Daoy (cell line): ENCODE measurements at regions not wholly inside any gene's neighbourhood (a gene's known extent, or its start where the extent isn't known, plus 50 kb on each side); places are given as distances from the start of the nearest gene placed in this dataset.
A peak's percentile ranks its signal among the peaks of the same experiment; 100 is the strongest.

Experiments used
- DNase-seq: peaks from one replicate; pipeline ENCODE4 v3.0.0-alpha.2; 2015; ENCODE audit warnings: low read depth

DNA sequence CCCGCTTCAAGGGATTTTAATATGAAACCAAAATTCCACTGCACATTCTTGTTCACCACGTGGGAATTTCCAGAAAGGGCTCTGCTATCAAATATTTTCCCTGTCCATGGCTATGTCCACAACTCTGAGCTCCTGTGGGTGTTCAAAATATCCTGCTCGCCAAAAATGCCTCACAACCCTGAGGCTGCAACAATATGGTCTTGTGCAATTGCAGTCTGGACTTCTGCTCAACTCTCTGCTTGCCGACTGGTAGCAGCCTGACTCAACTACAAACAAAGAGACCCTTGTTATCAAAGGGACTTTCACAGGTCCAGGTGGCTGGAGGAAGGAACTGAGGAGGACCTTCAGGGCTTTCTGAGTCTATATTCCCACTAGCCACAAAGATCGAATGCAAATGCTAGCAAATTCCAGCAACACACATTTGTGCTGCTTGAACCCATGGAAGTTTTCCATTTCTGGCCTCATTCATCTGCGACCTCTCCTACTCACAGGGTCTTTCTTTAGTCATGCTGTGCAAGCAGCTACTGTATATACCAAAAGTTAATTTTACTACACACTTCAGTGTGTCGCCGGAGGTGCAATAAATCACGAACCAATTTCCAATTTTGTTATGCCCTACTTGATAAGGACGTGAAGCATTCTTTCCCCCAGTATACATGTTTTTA lies 169.2 kb upstream of the SLC30A5 start:
- DNase-seq, result peak; percentile 53

DNA sequence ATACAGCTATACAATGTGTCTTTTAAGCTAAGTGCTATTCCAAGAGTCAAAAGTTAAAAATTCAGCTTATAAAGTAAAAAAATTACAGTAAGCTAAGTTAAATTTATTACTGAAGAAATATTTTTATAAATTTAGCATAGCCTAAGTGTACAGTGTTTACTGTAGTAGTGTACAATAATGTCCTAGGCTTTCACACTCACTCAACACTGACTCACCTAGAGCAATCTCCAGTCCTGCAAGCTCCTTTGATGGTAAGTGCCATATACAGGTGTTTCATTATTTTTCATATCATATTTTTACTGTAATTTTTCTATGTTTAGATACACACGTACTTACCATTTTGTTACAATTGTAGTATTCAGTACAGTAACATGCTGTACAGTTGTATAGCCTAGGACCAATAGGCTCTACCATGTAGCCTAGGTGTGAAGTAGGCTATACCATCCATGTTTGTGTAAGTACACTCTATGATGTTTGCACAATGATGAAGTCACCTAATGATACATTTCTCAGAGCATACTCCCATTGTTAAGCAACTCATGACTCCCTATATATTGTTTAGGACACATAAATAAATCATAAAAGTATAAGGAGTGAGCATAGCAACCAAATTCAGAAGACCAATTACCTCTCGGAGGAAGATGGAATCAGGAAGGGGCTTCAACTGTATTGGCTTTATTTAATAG lies 165.1 kb upstream of the SLC30A5 start:
- DNase-seq, result no peak

DNA sequence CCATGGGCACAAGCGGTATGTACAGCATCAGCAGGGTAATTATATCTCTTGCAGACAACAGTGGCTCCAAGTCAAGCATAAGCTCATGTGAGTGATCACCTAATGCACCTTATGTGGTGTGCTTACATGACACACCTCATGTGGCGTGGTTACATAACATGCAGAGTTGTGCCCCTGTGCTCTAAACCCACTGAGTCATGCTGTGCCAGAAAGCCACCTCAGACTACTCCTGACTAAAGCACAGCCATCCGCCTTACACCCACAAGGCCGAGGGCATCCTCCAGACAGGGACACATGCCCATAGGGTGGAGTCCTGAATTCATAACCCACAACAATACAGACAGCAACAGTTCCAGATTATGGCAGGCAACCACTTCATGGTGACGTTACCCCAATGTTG lies 163.7 kb upstream of the SLC30A5 start:
- no peak for DNase-seq

DNA sequence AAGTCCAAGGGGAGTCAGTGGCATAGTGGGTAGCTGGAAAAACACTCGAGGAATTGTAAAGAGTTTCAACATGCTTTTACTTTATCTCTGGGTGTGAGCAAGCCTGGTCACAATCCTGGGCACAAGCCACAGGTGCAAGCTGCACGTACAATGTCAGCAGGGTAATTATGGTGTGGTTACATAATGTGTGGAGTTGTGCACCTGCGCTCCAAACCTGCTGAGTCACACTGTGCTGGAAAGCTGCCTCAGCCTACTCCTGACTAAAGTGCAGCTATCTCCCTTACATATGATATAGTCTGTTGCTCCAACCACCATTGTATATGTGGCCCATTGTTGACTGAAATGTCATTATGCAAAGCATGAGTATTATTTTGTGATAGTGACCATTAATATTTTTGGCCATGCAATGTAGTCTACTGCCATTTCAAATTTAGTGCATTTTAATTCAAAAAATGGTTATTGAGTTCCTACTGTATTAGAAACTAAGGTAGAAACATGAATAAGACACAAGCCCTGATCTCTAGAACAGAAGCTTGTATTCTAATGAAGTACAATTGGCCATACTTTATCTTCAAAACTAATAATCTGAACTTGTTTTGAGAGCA lies 160.9 kb upstream of the SLC30A5 start:
- DNase-seq, result no peak

DNA sequence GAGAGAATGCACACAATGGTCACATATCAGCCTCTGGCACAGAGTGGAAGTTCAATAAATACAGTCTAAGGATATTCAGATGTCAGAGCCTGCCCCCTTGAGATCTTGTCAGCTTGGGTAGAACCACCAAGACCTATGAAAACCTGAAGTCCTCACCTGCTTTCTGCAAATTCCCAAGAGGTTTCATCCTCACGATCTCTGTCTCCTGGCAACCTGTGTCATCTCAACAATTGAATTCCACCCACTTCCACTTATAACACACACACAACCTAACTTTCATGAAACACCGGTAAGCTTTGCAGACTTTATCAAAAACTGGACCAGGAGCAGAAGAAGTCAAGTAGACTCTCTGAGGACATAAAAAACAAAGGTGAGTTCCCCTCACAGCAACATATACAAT lies 151.6 kb upstream of the SLC30A5 start:
- DNase-seq, result no peak

DNA sequence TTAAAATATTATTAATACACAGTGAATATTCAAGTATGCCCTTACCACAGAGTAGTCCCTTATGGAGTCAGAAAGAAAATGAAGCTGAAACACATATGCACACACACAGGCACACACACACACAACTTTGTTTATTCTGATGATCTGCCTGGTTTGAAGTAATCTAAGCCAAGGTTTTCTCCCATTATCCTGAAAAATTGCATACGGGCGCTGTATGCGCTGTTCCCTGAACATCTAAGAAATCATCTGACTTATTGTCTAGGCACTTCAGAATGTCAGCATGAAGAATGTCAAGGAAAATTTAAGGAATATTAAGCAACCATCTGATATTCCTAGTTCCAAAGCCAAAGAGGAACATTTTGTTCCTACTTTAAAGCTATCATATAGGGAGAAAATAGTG lies 147.1 kb upstream of the SLC30A5 start:
- no peak for DNase-seq

DNA sequence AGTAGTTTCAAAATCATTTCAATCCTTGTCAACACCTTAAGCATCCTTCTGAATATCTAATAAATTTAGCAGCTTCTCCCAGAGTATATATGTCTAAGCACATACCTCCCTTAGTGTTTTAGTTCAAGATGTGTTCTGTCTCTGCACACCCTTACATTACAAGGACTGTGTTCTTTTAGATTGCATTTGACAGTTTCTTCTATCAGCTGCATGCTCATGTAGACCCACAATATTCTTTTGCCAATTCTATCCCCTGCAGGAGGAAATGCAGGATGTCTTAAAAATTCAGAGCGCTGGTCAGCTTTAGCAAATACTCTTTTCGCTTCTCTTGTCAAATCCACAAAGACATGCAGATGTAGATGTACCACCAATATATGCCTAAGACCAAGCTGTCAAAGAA lies 145.8 kb upstream of the SLC30A5 start:
- no peak for DNase-seq

DNA sequence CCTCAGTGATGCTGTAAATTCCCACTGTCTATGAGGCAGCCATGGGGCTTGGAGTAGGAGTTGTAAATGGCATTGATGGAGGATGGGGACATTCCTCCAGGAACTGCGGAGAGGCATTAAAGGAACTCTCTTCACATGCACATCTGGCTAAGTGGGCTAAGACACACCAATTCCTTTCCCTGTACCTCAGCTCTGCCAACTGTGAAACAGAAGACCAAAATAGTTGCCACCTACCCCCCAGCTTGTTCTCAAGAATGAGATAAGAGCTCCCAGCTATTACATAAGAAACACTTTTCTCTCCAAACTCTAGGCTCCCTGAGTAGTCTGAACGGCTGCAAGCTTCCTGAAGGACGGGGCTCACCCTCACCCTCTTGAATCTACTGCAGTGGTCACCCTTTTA lies 144.6 kb upstream of the SLC30A5 start:
- no peak for DNase-seq

DNA sequence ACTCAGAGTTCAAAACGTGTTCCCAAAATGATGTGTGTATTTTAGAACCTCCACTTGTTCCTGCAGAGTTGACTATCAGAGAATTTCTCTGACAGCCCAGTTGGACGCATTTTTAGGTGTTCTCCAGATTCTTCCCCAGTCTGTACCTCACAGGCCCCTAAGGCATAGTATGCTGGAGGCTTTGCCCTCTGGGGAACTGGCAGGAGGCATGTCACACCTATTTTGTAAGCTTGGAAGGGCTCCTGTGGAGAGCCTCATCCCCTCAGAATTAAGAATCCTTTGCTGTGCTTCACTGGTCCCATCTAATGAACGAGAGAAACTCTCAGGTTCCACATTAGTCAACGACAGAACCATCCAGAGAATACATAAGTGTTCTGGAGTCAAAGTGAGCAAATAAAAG lies 144.1 kb upstream of the SLC30A5 start:
- no peak for DNase-seq

DNA sequence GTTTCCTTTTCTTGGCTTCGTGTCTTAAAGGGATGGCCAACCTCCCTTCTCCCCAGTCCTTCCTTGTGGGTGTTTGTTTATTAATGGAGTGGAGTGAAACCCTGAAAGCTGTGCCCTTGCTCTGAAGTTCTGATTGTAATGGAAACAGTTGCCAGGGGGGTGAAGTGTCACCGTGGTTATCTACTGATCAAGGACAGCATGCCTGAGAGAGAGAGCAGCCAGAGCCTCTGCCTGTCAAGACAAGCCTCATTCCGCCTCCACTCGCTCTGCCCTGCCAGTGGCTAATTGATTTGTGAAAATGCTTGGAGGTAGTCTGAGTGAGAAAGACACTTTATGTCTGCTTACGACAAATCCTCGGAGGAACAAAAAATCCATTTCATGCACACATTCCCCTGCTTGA lies 143.7 kb upstream of the SLC30A5 start:
- DNase-seq, result no peak

DNA sequence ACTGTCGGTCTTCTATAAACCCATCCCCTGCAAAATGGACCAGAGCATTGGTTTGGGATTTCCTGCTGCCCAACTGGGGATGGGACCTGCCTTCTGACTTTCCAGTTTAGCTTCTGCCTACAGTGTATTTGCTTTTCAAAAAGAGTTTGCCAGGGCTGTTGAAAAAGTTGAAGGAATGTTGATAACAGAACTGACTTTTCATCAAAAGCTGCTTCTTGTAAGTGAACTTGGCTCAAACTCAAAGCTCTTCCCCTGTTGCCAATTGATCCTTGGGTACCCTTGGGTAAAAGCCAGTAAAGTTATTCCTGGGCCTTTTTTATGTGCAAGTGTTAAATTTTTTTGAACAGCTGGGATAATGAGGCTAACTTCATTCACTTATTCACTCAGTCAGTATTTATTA lies 142.9 kb upstream of the SLC30A5 start:
- no peak for DNase-seq

DNA sequence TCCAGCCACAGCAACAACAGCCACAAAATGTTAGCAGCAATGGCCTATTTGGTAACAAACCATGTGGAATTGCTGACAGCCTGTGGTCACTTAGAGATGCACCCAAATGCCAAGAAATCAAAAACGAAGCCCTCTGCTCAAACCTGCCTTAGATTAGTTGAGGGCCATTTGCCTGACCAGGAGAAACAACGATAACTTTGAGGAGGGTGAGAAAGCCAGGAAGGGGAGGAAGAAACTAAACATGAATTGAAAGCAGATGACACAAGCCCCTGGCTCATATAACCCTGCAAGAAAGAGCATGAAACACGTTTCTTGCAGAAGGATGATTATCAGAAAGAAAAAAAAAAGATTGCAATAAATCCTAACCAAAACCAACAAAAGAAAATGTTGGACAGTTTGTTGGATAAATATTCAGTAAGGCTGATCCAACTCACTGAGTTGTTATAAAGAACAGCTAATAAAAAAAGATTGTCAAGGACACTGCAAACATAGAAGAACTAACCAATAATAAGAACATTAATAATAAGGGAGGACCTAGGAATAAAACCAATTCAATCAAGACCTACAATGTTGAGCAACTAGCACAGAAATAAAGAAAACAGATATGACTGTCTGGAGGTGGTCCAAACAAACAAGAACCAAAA lies 140.5 kb upstream of the SLC30A5 start:
- no peak for DNase-seq

DNA sequence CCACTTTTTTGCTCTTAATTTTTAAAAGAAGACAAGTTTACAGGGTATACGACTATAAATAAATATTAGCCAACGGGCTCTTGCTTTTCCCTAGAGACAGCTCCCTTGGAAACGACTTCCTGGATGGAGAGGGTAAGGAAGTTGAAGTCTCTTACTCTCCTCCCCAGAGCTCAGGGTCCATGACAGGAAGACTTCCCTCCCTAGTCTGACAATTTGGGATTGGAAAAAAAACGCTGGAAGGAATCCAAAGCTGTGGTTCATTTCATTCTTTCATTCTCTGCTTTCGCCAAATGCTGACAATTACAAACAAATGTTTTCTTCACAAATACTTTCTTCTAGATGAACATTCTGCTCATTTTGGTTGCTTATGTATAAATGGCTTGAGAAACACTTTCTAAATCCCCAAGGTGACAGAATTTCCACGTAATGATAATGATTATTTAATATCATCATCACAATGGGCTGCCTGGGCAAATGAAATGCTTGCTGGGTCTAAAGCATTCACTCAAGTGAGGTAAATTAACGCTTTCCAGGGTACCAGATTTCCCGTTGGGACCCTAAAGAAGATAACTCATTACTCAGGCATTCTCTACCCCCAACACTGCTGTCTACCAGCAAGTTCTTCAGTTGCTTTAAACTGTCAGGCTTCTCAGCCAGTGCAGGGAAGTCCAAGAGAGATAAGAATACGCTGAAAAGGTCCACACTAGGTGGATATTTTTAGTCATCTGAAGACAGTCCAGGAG lies 139.8 kb upstream of the SLC30A5 start:
- no peak for DNase-seq

DNA sequence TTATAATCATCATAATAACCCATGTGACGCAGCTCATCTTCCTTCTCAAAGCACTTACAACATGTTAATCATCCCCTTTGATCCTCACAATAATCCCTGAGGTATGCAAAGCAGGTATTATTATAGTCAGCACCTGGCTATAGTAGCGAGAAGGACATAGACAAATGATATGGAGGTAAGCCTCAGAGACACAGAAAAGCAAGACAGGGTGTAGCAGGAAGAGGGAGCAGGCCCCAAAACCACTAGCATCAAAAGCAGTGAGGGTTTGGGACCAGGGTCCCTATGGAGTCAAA lies 139.2 kb upstream of the SLC30A5 start:
- no peak for DNase-seq

DNA sequence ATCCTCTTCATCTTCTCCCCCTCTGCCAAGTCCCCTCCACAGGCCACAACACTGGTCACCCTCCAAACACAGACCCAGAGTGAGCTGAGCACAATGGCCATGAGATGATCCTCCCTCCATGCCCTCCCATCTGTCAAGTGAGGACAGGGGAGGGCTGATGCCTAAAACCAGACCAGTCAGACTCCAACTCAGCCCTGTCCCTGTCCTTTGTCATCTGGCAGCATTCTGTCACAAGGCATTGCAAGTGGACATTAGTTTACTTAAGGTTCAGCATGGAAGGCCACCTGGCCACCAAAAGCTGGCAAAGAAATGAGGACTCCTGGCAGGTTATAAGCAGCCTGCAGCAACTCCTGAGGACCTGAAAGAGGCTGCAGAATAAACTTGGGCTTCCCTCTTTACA lies 136.2 kb upstream of the SLC30A5 start:
- DNase-seq, result no peak

DNA sequence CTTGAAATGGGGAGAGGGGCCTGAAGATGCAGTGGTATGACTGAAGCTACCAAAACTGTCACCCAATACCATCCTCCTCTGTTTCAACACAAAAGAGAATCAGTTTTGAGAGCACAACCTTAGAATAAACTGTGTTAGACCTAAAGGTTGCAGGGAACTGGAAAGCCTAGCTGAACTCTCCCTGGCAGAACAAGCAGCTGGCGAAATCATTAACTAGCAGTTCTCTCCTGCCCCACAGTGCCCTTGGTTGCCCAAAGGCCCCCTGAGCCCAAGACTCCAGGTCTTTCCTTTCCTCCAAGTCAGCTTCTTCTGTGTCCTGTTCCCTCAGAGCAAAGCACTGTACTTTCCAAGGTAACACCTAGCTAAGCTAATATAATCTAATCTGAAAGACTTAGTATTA lies 135.4 kb upstream of the SLC30A5 start:
- DNase-seq, result no peak

DNA sequence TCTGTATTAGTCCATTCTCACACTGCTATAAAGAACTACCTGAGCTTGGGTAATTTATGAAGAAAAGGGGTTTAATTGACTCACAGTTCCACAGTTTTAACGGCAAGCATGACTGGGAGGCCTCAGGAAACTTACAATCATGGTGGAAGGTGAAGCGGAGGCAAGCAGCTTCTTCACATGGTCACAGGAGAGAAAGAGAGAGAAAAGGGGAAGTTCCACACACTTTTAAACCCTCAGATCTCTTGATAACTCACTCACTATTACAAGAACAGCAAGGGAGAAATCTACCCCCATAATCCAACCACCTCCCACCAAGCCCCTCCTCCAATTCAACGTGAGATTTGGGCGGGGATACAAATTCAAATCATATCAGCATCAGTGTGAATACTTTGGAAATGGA lies 133.4 kb upstream of the SLC30A5 start:
- no peak for DNase-seq

DNA sequence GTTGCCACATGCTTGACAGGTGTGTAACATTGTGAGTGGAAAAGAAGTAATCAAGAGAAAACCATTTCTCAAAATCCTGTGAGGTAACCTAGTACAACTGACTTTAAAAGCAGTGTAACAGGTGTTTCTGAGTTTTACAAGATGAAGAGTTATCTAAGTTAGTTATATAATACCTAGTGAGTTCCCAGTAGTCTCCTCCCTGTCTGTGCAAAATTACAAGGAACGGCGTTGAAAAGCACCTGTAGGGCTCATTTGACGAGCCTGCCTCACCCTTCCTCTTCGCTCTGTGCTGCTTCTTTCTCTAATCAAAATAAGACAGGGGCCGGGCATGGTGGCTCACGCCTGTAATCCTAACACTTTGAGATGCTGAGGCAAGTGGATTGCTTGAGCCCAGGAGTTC lies 132.9 kb upstream of the SLC30A5 start:
- no peak for DNase-seq

DNA sequence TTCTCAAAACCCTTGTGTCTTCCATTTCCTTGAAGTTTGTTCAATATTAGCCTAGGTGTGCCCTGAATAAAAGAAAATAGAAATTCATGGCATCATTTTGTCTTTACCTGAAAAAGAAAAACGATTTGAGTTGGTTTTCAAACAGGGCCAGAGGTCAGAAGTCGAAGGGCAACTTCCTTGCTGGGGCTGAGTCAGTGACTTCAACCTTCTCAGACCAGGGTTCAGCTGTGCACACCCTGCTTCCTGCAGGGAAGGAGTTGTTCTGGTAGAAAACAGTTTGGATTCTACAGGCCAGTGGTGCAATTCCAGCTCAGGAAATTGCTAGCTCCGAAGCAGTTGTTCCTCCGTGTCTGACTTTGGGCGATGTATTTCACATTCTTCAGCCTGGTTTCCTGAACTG lies 132.1 kb upstream of the SLC30A5 start:
- DNase-seq, result no peak

DNA sequence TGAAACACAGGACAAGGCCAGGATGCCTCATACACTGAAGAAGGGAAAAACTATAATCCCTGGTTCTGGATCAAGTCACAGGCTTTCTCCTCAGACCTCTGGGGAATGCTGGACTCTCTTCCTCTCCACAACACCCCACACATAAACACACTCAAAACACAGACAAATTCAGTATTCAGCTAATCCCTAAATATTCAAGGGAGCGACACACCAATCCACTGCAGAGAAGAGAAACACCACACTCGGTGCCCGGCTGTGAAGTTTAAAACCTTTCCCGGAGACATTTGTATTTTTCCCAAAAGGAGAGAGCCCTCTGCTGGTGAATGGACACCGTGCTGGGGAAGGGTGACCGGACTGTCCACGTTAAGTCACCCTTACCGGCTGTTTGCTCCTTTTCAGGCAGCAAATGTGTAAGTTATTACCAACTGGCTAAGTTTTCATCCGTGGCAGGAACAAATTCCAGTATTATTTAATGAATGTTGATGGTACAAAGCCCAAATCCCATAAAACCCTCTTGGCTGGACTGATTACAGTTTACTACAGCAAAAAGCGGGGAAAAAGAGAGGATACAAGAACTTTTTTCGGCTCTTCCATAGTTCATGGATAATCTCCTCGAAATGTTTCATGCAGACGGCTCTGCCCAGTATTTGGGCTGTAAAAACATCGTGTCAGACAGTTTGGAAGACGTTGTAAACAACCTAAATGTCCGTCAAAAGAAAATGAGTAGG lies 130.9 kb upstream of the SLC30A5 start:
- peak; percentile 56 for DNase-seq

DNA sequence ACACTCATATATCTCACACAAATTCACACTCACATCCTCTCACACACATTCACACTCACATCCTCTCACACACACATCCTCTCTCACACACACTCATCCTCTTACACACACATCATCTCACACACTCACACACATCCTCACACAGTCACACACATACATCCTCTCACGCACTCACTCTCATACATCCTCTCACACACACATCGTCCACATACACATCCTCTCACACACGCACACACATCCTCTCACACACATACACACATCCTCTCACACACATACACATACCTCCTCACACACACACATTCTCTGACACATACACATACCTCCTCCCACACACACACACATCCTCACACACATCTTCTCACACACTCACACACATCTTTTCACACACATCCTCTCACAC lies 129.1 kb upstream of the SLC30A5 start:
- no peak for DNase-seq

DNA sequence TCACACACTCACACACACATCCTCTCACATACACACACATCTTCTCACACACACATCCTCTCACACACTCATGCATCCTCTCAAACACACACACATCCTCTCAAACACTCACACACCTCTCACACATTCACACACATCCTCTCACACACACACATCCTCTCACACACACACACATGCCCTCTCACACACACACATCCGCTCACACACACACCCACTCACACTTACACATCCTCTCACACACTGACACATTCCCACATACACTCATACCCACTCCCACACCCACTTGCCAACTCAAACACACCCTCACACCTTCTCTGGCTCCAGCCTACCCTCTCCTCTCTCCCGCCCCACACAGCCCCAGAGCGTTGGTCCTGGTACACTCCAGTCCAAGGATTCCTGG lies 127.9 kb upstream of the SLC30A5 start:
- no peak for DNase-seq
